ENCODE measurements at regions not wholly inside any gene's neighbourhood (a gene's known extent, or its start where the extent isn't known, plus 50 kb on each side); places are given as distances from the start of the nearest gene placed in this dataset.

DNA sequence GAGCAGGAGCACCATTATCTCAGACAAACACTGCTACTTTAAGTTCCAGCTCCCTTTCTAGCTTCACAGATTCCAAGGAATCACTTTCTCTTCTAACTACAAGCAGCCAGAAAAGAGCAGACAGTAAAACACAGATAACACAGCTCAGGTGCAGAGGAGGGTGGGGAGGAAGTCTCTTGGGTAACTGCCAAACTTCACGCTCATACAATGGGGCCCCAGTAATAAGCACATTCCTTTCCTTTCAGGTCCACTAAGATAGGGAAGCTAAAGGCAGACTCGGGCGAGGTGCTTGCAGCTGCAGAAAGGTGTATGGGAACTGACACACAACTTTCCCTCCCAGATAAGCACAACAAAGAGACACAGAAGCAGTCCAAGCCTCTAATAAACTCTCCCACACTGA lies 69.2 kb upstream of the OR9G4 start:
- TF ChIP-seq, protein P1, sequence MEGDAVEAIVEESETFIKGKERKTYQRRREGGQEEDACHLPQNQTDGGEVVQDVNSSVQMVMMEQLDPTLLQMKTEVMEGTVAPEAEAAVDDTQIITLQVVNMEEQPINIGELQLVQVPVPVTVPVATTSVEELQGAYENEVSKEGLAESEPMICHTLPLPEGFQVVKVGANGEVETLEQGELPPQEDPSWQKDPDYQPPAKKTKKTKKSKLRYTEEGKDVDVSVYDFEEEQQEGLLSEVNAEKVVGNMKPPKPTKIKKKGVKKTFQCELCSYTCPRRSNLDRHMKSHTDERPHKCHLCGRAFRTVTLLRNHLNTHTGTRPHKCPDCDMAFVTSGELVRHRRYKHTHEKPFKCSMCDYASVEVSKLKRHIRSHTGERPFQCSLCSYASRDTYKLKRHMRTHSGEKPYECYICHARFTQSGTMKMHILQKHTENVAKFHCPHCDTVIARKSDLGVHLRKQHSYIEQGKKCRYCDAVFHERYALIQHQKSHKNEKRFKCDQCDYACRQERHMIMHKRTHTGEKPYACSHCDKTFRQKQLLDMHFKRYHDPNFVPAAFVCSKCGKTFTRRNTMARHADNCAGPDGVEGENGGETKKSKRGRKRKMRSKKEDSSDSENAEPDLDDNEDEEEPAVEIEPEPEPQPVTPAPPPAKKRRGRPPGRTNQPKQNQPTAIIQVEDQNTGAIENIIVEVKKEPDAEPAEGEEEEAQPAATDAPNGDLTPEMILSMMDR (IDR thresholded peaks at IDR 0.05), result no peak
- TF ChIP-seq EZH2 (IDR thresholded peaks at IDR 0.05; ENCODE audit: borderline replicate concordance, insufficient read depth, low read depth, low read length, poor library complexity, severe bottlenecking), result no peak
